ENCODE measurements at regions not wholly inside any gene's neighbourhood (a gene's known extent, or its start where the extent isn't known, plus 50 kb on each side); places are given as distances from the start of the nearest gene placed in this dataset.

DNA sequence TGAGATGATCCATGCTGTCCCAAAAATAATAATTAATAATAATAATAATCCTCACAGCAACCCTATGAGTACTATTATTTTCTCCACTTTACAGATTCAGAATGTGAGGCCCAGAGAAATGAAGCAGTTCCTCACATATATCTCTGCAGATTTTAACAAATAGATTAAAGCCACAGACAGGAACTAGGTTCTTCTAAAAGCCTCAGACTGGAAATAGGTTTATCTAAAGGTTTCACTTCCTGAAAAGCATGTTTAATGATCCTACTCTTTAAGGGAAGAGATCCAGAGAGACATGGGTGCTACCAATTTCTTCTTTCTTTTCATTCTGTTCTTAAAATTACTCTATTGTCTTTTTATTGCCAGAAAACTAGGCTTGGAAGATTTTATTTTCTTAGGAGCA, 1079.4 kb upstream of the COX7C start:
- Histone ChIP-seq H4K91ac (ENCODE audit: insufficient read length, low read depth, low read length) (no peak overlapping the region), H3K18ac (ENCODE audit: insufficient read length, low read depth, low read length) (no peak overlapping the region), H2BK5ac (ENCODE audit: insufficient read length, low read length) (no peak overlapping the region), H3K14ac (ENCODE audit: insufficient read depth, low read length) (no peak overlapping the region), H3K27me3 (ENCODE audit: insufficient read depth, low read length) (no peaks in the 10 kb centered on the region), H2AFZ (ENCODE audit: low read length) (no peak overlapping the region), H4K8ac (replicated peaks; ENCODE audit: insufficient read length, low read depth, low read length) (no peak overlapping the region), H3K79me2 (ENCODE audit: insufficient read depth, low read length) (no peaks in the 10 kb centered on the region), H3K4me1 (ENCODE audit: insufficient read depth, low read length) (no peaks in the 10 kb centered on the region), H4K5ac (ENCODE audit: insufficient read length, low read depth, low read length) (no peak overlapping the region), H3K27ac (ENCODE audit: insufficient read length, low read depth, low read length) (no peak overlapping the region), H2BK20ac (ENCODE audit: low read depth, low read length, poor library complexity, severe bottlenecking) (no peak overlapping the region), H3K56ac (ENCODE audit: insufficient read length, low read depth, low read length) (no peak overlapping the region), H3K4ac (ENCODE audit: low read depth, low read length) (no peak overlapping the region), H3T11ph (ENCODE audit: low read length) (no peak overlapping the region), H2BK120ac (ENCODE audit: low read depth, low read length, poor library complexity, severe bottlenecking) (no peak overlapping the region), H2AK5ac (ENCODE audit: insufficient read length, low read length) (no peak overlapping the region), H2BK15ac (ENCODE audit: low read depth, low read length) (no peak overlapping the region), H3K9me3 (ENCODE audit: control insufficient read depth, low read depth, low read length) (no peaks in the 10 kb centered on the region), H3K4me2 (ENCODE audit: insufficient read depth, insufficient read length, low read length) (no peak overlapping the region), H3K79me1 (ENCODE audit: insufficient read depth, low read depth, low read length, poor library complexity, severe bottlenecking) (no peaks in the 10 kb centered on the region), H3K23me2 (ENCODE audit: insufficient read length, low read depth, low read length, poor library complexity, severe bottlenecking) (no peaks in the 10 kb centered on the region), H3K23ac (ENCODE audit: insufficient read length, low read depth, low read length) (no peak overlapping the region), H2BK12ac (ENCODE audit: insufficient read length, low read depth, low read length) (no peak overlapping the region), H4K20me1 (ENCODE audit: control insufficient read depth, insufficient read depth, insufficient read length) (no peaks in the 10 kb centered on the region), H3K9ac (ENCODE audit: extremely low read depth, insufficient read length, low read length) (no peak overlapping the region)
- Mint-ChIP-seq H3K4me3 (no peak overlapping the region), H3K36me3 (ENCODE audit: insufficient read depth in 1 of 3, low read depth in 3 of 3) (no peaks in the 10 kb centered on the region), H3K4me1 (peaks cover 3% of the 10 kb centered on the region in 2 experiments; a peak in 3 of 4 replicates), H3K9me3 (no peaks in the 10 kb centered on the region), H3K27me3 (ENCODE audit: low read depth) (no peaks in the 10 kb centered on the region), H3K27ac (no peak overlapping the region)
- no peak for DNase-seq
- TF ChIP-seq, protein P1, sequence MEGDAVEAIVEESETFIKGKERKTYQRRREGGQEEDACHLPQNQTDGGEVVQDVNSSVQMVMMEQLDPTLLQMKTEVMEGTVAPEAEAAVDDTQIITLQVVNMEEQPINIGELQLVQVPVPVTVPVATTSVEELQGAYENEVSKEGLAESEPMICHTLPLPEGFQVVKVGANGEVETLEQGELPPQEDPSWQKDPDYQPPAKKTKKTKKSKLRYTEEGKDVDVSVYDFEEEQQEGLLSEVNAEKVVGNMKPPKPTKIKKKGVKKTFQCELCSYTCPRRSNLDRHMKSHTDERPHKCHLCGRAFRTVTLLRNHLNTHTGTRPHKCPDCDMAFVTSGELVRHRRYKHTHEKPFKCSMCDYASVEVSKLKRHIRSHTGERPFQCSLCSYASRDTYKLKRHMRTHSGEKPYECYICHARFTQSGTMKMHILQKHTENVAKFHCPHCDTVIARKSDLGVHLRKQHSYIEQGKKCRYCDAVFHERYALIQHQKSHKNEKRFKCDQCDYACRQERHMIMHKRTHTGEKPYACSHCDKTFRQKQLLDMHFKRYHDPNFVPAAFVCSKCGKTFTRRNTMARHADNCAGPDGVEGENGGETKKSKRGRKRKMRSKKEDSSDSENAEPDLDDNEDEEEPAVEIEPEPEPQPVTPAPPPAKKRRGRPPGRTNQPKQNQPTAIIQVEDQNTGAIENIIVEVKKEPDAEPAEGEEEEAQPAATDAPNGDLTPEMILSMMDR (conservative IDR thresholded peaks at IDR 0.05): no peak

Measured in H9 (cell line).